Bronchial epithelial cell (primary cell): ENCODE measurements at regions not wholly inside any gene's neighbourhood (a gene's known extent, or its start where the extent isn't known, plus 50 kb on each side); places are given as distances from the start of the nearest gene placed in this dataset.

ENCODE experiments used
- DNase-seq: peaks from one replicate; pipeline ENCODE4 v3.0.0-alpha.2; 2010; ENCODE audit warnings: low read depth
- FAIRE-seq: peaks from 2 replicates; lab custom pipeline; 2011; peaks lifted over from hg19 to GRCh38; lab: Jason Lieb, UNC
- H3K27me3 ChIP-seq: 2 replicates; pipeline ENCODE4 v1.5.1; 2011; ENCODE audit warnings: low read length; ENCODE audit not compliant: control insufficient read depth, insufficient read depth
- H3K36me3 ChIP-seq: 2 replicates; pipeline ENCODE4 v1.5.1; 2011; ENCODE audit warnings: low read length; ENCODE audit not compliant: control insufficient read depth, insufficient read depth
- H3K4me3 ChIP-seq: 2 replicates; pipeline ENCODE4 v1.5.1; 2011; ENCODE audit warnings: mild to moderate bottlenecking, low read depth, low read length, control low read depth
- CTCF ChIP-seq: IDR thresholded peaks from 2 replicates; pipeline ENCODE4 v1.5.1; 2011; ENCODE audit warnings: mild to moderate bottlenecking, moderate library complexity, low read length, control low read depth, inconsistent platforms; ENCODE audit not compliant: insufficient read depth, severe bottlenecking

DNA sequence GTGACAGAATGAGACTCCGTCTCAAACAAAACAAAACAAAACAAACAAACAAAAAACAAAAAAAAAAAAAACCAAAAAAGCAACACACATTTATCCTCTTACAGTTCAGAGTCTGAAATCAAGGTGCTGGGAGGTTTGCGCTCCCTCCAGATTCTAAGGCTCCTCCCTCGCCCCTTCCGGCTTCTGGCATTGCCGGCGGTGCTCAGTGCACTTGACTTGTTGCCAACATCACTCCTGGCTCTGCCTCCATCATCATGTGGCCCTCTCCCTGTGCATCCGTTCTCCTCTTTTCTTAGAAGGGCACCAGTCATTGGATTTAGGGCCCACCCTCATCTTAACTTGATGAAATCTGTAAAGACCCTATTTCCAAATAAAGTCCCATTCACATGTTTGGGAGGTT, 73.8 kb downstream of the RBFOX3 start:
- no peak for TF ChIP-seq CTCF
- Histone ChIP-seq H3K36me3 (no peaks in the 10 kb centered on the region), H3K4me3 (no peak overlapping the region), H3K27me3 (no peaks in the 10 kb centered on the region)
- no peak for DNase-seq
- no peak for FAIRE-seq

DNA sequence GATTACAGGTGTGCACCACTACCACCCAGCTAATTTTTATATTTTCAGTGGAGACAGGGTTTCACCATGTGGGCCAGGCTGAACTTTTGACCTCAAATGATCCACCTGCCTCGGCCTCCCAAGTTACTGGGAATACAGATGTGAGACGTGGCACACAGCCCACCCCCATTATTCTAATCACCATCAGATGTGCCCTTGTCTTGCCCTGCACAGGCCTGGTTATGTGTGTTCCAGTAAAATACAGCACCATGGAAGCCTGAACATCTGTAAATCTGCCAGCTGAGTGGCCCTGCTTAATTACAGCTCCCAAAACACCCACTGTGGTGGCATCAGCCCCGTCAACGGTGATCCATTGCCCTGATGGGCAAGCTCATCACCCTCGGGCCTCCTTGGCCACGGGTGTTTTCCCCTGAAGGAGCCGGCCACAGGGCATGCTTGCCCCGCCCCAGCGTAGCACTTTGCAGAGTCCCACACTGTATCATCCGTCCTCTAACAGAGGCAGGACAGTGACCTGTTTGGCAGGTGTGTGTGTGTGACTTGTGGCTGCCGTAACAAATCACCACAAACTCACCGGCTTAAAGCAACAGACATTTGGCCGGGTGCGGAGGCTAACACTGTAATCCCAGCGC, 74.5 kb downstream of the RBFOX3 start:
- FAIRE-seq: no peak
- no peak for TF ChIP-seq CTCF
- Histone ChIP-seq H3K27me3 (no peaks in the 10 kb centered on the region), H3K36me3 (no peaks in the 10 kb centered on the region), H3K4me3 (no peak overlapping the region)
- no peak for DNase-seq

GRCh38 chr17:79535728-79536025, 75.2 kb downstream of the RBFOX3 start:
- TF ChIP-seq CTCF: no peak
- Histone ChIP-seq H3K4me3 (no peak overlapping the region), H3K36me3 (no peaks in the 10 kb centered on the region), H3K27me3 (no peaks in the 10 kb centered on the region)
- FAIRE-seq (no peak), DNase-seq (no peak)

- H3K4me3 ChIP-seq: no peak overlapping the region
- no peak for TF ChIP-seq CTCF
- no peaks in the 10 kb centered on the region for H3K27me3 ChIP-seq
- no peaks in the 10 kb centered on the region for H3K36me3 ChIP-seq
- FAIRE-seq (no peak), DNase-seq (no peak)
Measured at GRCh38 chr17:79534851-79535727, 75.8 kb downstream of the RBFOX3 start.

GRCh38 chr17:79534111-79534510, 76.7 kb downstream of the RBFOX3 start:
- DNase-seq: no peak
- peak; percentile 28 for FAIRE-seq
- H3K27me3 ChIP-seq: no peaks in the 10 kb centered on the region
- TF ChIP-seq CTCF: no peak
- no peak overlapping the region for H3K4me3 ChIP-seq
- no peaks in the 10 kb centered on the region for H3K36me3 ChIP-seq
